Activated T-cell treated with anti-CD3 and anti-CD28 coated beads for 4 hours (primary cell): ENCODE measurements at regions not wholly inside any gene's neighbourhood (a gene's known extent, or its start where the extent isn't known, plus 50 kb on each side); places are given as distances from the start of the nearest gene placed in this dataset.
"Not testable (repeated sequence)": the region's sequence is repeated elsewhere in the genome, so short reads cannot be mapped to it uniquely, and the experiment has no call there.

Experiments
- DNase-seq: peaks from one replicate; pipeline ENCODE4 v3.0.0-alpha.2; 2020

- no peak for DNase-seq
Measured at GRCh38 chr2:16249246-16250055, 309.1 kb downstream of the MYCN start.

GRCh38 chr2:16248571-16249105, 308.3 kb downstream of the MYCN start:
- no peak for DNase-seq

- DNase-seq: no peak
Measured at GRCh38 chr2:16247326-16248122, 307.2 kb downstream of the MYCN start.

GRCh38 chr2:16246911-16247310, 306.6 kb downstream of the MYCN start:
- DNase-seq: no peak

GRCh38 chr2:16246281-16246850, 306.0 kb downstream of the MYCN start:
- no peak for DNase-seq

- no peak for DNase-seq
Measured at GRCh38 chr2:16245481-16246054, 305.2 kb downstream of the MYCN start.

GRCh38 chr2:16244966-16245320, 304.6 kb downstream of the MYCN start:
- no peak for DNase-seq

- no peak for DNase-seq
Measured at GRCh38 chr2:16244153-16244965, 304.0 kb downstream of the MYCN start.

- DNase-seq: no peak
Measured at GRCh38 chr2:16243411-16243996, 303.2 kb downstream of the MYCN start.

GRCh38 chr2:16242906-16243305, 302.6 kb downstream of the MYCN start:
- DNase-seq: no peak

- DNase-seq: no peak
Measured at GRCh38 chr2:16241166-16242160, 301.1 kb downstream of the MYCN start.

GRCh38 chr2:16240402-16240801, 300.1 kb downstream of the MYCN start:
- no peak for DNase-seq

- DNase-seq: no peak
Measured at GRCh38 chr2:16239296-16239850, 299.0 kb downstream of the MYCN start.

- no peak for DNase-seq
Measured at GRCh38 chr2:16238786-16239185, 298.4 kb downstream of the MYCN start.

- DNase-seq: no peak
Measured at GRCh38 chr2:16238001-16238761, 297.8 kb downstream of the MYCN start.

GRCh38 chr2:16235747-16236146, 295.4 kb downstream of the MYCN start:
- no peak for DNase-seq

- not testable (repeated sequence) for DNase-seq
Measured at GRCh38 chr2:16235291-16235690, 294.9 kb downstream of the MYCN start.

- no peak for DNase-seq
Measured at GRCh38 chr2:16228951-16229350, 288.6 kb downstream of the MYCN start.

GRCh38 chr2:16228471-16228870, 288.1 kb downstream of the MYCN start:
- no peak for DNase-seq
